SK-N-SH (cell line): ENCODE measurements at regions not wholly inside any gene's neighbourhood (a gene's known extent, or its start where the extent isn't known, plus 50 kb on each side); places are given as distances from the start of the nearest gene placed in this dataset.

Source experiments
- CTCF ChIA-PET: fragments of 300-600, 350-600 bp; formaldehyde crosslinking; extraction: SDS; loops from one replicate; lab custom pipeline; 2021; lab: Yijun Ruan, JAX
- POLR2A ChIA-PET: fragments of 350-600 bp; sonication (Branson Sonifier 250); formaldehyde crosslinking; extraction: SDS; loops from one replicate; lab custom pipeline; 2020; ENCODE audit warnings: antibody characterized with exemption, inconsistent platforms; lab: Yijun Ruan, JAX
- DNase-seq: peaks from one replicate; pipeline ENCODE4 v3.0.0; 2012
- H2AFZ ChIP-seq: fragments of 200-600 bp; sonication (generic); 2 replicates; pipeline ENCODE4 v1.8.1; 2016; ENCODE audit warnings: antibody characterized with exemption, mild to moderate bottlenecking, low read depth
- H3F3A ChIP-seq: fragments of 200-600 bp; sonication (generic); replicated peaks from 2 replicates; pipeline ENCODE3; 2016; ENCODE audit warnings: antibody characterized with exemption, mild to moderate bottlenecking; ENCODE audit not compliant: insufficient read depth
- H3K27ac ChIP-seq, 2 experiments: fragments of 200-500 bp in 1 of 2; fragments of 200-600 bp in 1 of 2; sonication (Bioruptor generic) in 1 of 2; sonication (generic), shearing (Covaris generic) in 1 of 2; 2 replicates each; pipeline versions ENCODE4 v1.5.1 to v1.6.1; 2014 to 2016; ENCODE audit warnings: low read depth in 2 of 2, inconsistent platforms in 1 of 2, low read length in 1 of 2, mild to moderate bottlenecking in 1 of 2, mixed read lengths in 1 of 2
- H3K27me3 ChIP-seq: fragments of 200-600 bp; sonication (generic), shearing (Covaris generic); 2 replicates; pipeline ENCODE4 v1.6.1; 2016; ENCODE audit warnings: mixed run types; ENCODE audit not compliant: insufficient read depth
- H3K36me3 ChIP-seq, 2 experiments: fragments of 200-500 bp in 1 of 2; fragments of 200-600 bp in 1 of 2; sonication (Bioruptor generic) in 1 of 2; sonication (generic) in 1 of 2; replicated peaks in 1 of 2; 2 replicates each; pipeline versions ENCODE3 to v1.5.1; 2014 to 2016; ENCODE audit warnings: low read length in 1 of 2, mild to moderate bottlenecking in 1 of 2; ENCODE audit not compliant: insufficient read depth in 2 of 2, control insufficient read depth in 1 of 2
- H3K4me1 ChIP-seq, 2 experiments: fragments of 200-500 bp in 1 of 2; fragments of 200-600 bp in 1 of 2; sonication (Bioruptor generic) in 1 of 2; sonication (generic), shearing (Covaris generic) in 1 of 2; 2 replicates each; pipeline versions ENCODE4 v1.5.1 to v1.6.1; 2014 to 2016; ENCODE audit warnings: low read depth in 1 of 2, low read length in 1 of 2, mixed run types in 1 of 2; ENCODE audit not compliant: insufficient read depth in 2 of 2, control insufficient read depth in 1 of 2
- H3K4me2 ChIP-seq: fragments of 200-600 bp; sonication (generic), shearing (Covaris generic); 2 replicates; pipeline ENCODE4 v1.6.1; 2017; ENCODE audit warnings: mixed run types
- H3K4me3 ChIP-seq, 2 experiments: fragments of 200-500 bp in 1 of 2; fragments of 200-600 bp in 1 of 2; sonication (Bioruptor generic) in 1 of 2; sonication (generic), shearing (Covaris generic) in 1 of 2; 2 replicates each; pipeline versions ENCODE4 v1.5.1 to v1.8.1; 2014 to 2016; ENCODE audit warnings: low read depth in 2 of 2, inconsistent platforms in 1 of 2, low read length in 1 of 2, mild to moderate bottlenecking in 1 of 2, mixed read lengths in 1 of 2, moderate library complexity in 1 of 2
- H3K79me2 ChIP-seq: fragments of 200-600 bp; sonication (generic); 2 replicates; pipeline ENCODE4 v1.8.1; 2017; ENCODE audit warnings: mild to moderate bottlenecking; ENCODE audit not compliant: insufficient read depth
- H3K9ac ChIP-seq: fragments of 200-600 bp; sonication (generic); 2 replicates; pipeline ENCODE4 v1.6.1; 2017; ENCODE audit warnings: mixed run types
- H3K9me2 ChIP-seq: fragments of 200-600 bp; sonication (generic); 2 replicates; pipeline ENCODE4 v1.6.1; 2017; ENCODE audit warnings: mixed run types
- H3K9me3 ChIP-seq: fragments of 200-600 bp; sonication (generic); 2 replicates; pipeline ENCODE4 v1.6.1; 2017; ENCODE audit warnings: mixed run types, mild to moderate bottlenecking, moderate library complexity
- H4K20me1 ChIP-seq: fragments of 200-600 bp; sonication (generic); 2 replicates; pipeline ENCODE4 v1.6.1; 2017; ENCODE audit warnings: mild to moderate bottlenecking, mixed run types; ENCODE audit not compliant: insufficient read depth
- EP300 ChIP-seq, 2 experiments: IDR thresholded peaks; 2 replicates each; pipeline versions ENCODE4 v1.4.0 to v1.6.1; 2012; ENCODE audit warnings: borderline replicate concordance in 1 of 2, low read depth in 1 of 2, low read length in 1 of 2
- EZH2phosphoT487 ChIP-seq: fragments of 200-600 bp; sonication (generic); IDR thresholded peaks from 2 replicates; pipeline ENCODE4 v1.6.1; 2017; ENCODE audit warnings: low read depth, mixed run types, mild to moderate bottlenecking, antibody characterized with exemption, moderate library complexity, borderline replicate concordance
- FOSL2 ChIP-seq: IDR thresholded peaks from 2 replicates; pipeline ENCODE4 v1.4.0; 2012; ENCODE audit warnings: low read depth, mild to moderate bottlenecking, moderate library complexity, borderline replicate concordance
- GABPA ChIP-seq: IDR thresholded peaks from 2 replicates; pipeline ENCODE4 v1.4.0; 2012; ENCODE audit warnings: low read depth, mild to moderate bottlenecking
- GATA2 ChIP-seq: sonication (generic); formaldehyde crosslinking; IDR thresholded peaks from 2 replicates; pipeline ENCODE4 v1.5.0; 2020; ENCODE audit warnings: mild to moderate bottlenecking, missing genetic modification reagents
- JUND ChIP-seq: IDR thresholded peaks from 2 replicates; pipeline ENCODE4 v1.4.0; 2012
- MEF2A ChIP-seq: IDR thresholded peaks from 2 replicates; pipeline ENCODE4 v1.4.0; 2012; ENCODE audit warnings: low read depth, borderline replicate concordance
- NFIC ChIP-seq: IDR thresholded peaks from 2 replicates; pipeline ENCODE4 v1.4.0; 2012; ENCODE audit warnings: borderline replicate concordance
- PBX3 ChIP-seq: IDR thresholded peaks from 2 replicates; pipeline ENCODE4; 2012
- POLR2AphosphoS5 ChIP-seq: IDR thresholded peaks from 2 replicates; pipeline ENCODE4 v1.6.1; 2012; ENCODE audit warnings: low read depth, low read length
- RAD21 ChIP-seq: IDR thresholded peaks from 2 replicates; pipeline ENCODE4 v1.6.1; 2012; ENCODE audit warnings: mild to moderate bottlenecking, low read length
- RXRA ChIP-seq: IDR thresholded peaks from 2 replicates; pipeline ENCODE4 v1.4.0; 2012; ENCODE audit warnings: low read depth, mild to moderate bottlenecking, borderline replicate concordance
- SIN3A ChIP-seq: IDR thresholded peaks from 2 replicates; pipeline ENCODE4 v1.6.1; 2012; ENCODE audit warnings: low read depth, mild to moderate bottlenecking, low read length, moderate library complexity, borderline replicate concordance
- SMC3 ChIP-seq: IDR thresholded peaks from 2 replicates; pipeline ENCODE4 v1.6.1; 2012; ENCODE audit warnings: low read depth, low read length, improper control_type of control experiment
- TCF12 ChIP-seq: IDR thresholded peaks from 2 replicates; pipeline ENCODE4 v1.4.0; 2012
- TEAD4 ChIP-seq: IDR thresholded peaks from 2 replicates; pipeline ENCODE4 v1.4.0; 2012; ENCODE audit warnings: mild to moderate bottlenecking, borderline replicate concordance; ENCODE audit not compliant: insufficient read depth
- USF1 ChIP-seq: IDR thresholded peaks from 2 replicates; pipeline ENCODE4 v1.4.0; 2012; ENCODE audit warnings: low read depth, borderline replicate concordance
- YY1 ChIP-seq: IDR thresholded peaks from 2 replicates; pipeline ENCODE4 v1.4.0; 2012; ENCODE audit warnings: low read depth, mild to moderate bottlenecking
- WGBS: methylation state at CpG from one replicate; pipeline ENCODE4 v1.1.6; 2017; ENCODE audit warnings: low lambda C conversion rate; 5-methylcytosine and 5-hydroxymethylcytosine counted together
- TF ChIP-seq, protein P1 (sequence below): fragments of 150-350 bp; IDR thresholded peaks from 2 replicates; pipeline ENCODE4 v1.6.1; 2016; ENCODE audit warnings: mild to moderate bottlenecking, low read depth, low read length
- TF ChIP-seq, protein P2 (sequence below): IDR thresholded peaks from 2 replicates; pipeline ENCODE4 v1.4.0; 2012; ENCODE audit warnings: low read depth
- TF ChIP-seq, protein P3 (sequence below): fragments of 200-600 bp; sonication (generic); IDR thresholded peaks from 2 replicates; pipeline ENCODE4 v1.6.1; 2017; ENCODE audit warnings: antibody characterized with exemption, mild to moderate bottlenecking, moderate library complexity

DNA sequence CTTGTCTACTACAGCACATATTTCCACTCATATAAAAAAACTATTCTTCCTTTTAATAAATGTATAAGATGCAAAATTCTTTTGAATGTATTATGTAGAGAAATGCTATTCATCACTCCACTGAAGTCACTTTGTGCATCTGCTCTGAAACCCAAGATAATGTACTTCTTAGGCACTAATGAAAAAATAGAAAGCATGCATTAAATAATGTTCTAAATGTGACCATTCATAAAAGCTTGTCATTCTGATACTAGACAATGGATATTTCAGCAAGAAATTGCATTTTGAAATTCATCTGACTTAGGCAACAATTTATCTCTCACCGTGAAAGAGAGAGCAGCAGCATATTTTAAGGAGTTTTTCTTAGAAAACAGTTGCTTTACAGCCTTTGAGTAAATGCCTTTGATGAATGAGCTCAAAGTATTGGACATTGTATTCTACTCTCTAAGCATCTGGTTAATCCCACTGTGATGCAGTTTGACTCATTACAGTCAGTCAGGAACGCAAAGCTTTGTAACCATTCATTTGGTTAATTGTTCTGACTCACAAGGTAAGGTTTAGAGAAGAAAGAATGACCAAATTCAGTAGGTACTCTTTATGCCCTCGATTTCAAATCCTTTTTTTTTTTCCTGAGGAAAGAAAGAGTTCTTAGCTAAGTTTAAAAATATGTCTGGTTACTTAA, 2233.8 kb upstream of the C9orf72 start:
- Histone ChIP-seq H3K4me1 (no peaks in the 10 kb centered on the region), H3K4me2 (no peak overlapping the region), H3F3A (no peaks in the 10 kb centered on the region), H3K27me3 (no peaks in the 10 kb centered on the region), H3K9me3 (no peaks in the 10 kb centered on the region), H4K20me1 (no peaks in the 10 kb centered on the region), H3K4me3 (no peak overlapping the region), H3K9ac (no peak overlapping the region), H3K36me3 (no peaks in the 10 kb centered on the region), H3K79me2 (no peaks in the 10 kb centered on the region), H2AFZ (no peak overlapping the region; the same call in 1 of the 2 replicates), H3K27ac (no peak overlapping the region; a peak in 1 of 4 replicates), H3K9me2 (no peaks in the 10 kb centered on the region)
- CTCF ChIA-PET, result interaction anchor here (0.6 kb wide), 2 partner anchors 119 to 590 kb away, joined by 3 read pairs; no protein-coding TSS in a partner anchor
- no peak for DNase-seq
- POLR2A ChIA-PET, result no interaction called here
- 21% methylated on average over 3 of the region's 3 CpGs for WGBS
- TF ChIP-seq, protein P1, sequence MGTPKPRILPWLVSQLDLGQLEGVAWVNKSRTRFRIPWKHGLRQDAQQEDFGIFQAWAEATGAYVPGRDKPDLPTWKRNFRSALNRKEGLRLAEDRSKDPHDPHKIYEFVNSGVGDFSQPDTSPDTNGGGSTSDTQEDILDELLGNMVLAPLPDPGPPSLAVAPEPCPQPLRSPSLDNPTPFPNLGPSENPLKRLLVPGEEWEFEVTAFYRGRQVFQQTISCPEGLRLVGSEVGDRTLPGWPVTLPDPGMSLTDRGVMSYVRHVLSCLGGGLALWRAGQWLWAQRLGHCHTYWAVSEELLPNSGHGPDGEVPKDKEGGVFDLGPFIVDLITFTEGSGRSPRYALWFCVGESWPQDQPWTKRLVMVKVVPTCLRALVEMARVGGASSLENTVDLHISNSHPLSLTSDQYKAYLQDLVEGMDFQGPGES, result no peak
- peak; percentile 78; the same call in 1 of the 2 replicates for TF ChIP-seq TCF12
- TF ChIP-seq POLR2AphosphoS5, result no peak
- TF ChIP-seq RXRA, result no peak
- TF ChIP-seq EZH2phosphoT487, result no peak
- no peak for TF ChIP-seq SMC3
- no peak for TF ChIP-seq TEAD4
- peak; percentile 77 for TF ChIP-seq PBX3
- no peak for TF ChIP-seq NFIC
- TF ChIP-seq, protein P2, sequence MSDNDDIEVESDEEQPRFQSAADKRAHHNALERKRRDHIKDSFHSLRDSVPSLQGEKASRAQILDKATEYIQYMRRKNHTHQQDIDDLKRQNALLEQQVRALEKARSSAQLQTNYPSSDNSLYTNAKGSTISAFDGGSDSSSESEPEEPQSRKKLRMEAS, result no peak
- TF ChIP-seq, protein P3, sequence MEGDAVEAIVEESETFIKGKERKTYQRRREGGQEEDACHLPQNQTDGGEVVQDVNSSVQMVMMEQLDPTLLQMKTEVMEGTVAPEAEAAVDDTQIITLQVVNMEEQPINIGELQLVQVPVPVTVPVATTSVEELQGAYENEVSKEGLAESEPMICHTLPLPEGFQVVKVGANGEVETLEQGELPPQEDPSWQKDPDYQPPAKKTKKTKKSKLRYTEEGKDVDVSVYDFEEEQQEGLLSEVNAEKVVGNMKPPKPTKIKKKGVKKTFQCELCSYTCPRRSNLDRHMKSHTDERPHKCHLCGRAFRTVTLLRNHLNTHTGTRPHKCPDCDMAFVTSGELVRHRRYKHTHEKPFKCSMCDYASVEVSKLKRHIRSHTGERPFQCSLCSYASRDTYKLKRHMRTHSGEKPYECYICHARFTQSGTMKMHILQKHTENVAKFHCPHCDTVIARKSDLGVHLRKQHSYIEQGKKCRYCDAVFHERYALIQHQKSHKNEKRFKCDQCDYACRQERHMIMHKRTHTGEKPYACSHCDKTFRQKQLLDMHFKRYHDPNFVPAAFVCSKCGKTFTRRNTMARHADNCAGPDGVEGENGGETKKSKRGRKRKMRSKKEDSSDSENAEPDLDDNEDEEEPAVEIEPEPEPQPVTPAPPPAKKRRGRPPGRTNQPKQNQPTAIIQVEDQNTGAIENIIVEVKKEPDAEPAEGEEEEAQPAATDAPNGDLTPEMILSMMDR, result no peak
- TF ChIP-seq USF1, result no peak
- no peak for TF ChIP-seq MEF2A
- peak in 1 of 2 experiments; percentile 47; a peak in 1 of 4 replicates for TF ChIP-seq EP300 (IDR thresholded peaks at IDR 0.05; ENCODE audit: borderline replicate concordance in 1 of 2, low read depth in 1 of 2, low read length in 1 of 2)
- TF ChIP-seq GATA2 (CRISPR knock-in tag), result no peak
- TF ChIP-seq YY1, result no peak
- no peak for TF ChIP-seq GABPA
- TF ChIP-seq SIN3A, result no peak
- TF ChIP-seq JUND, result peak; percentile 45
- peak; percentile 56; the same call in 1 of the 2 replicates for TF ChIP-seq FOSL2
- no peak for TF ChIP-seq RAD21
